Panc1 (cell line): ENCODE measurements at regions not wholly inside any gene's neighbourhood (a gene's known extent, or its start where the extent isn't known, plus 50 kb on each side); places are given as distances from the start of the nearest gene placed in this dataset.

ENCODE experiments used
- CTCF ChIP-seq: fragments of 450-650 bp; IDR thresholded peaks from 2 replicates; pipeline ENCODE4 v1.5.1; 2017; ENCODE audit warnings: mild to moderate bottlenecking
- REST ChIP-seq, 2 experiments: IDR thresholded peaks; 2 replicates each; pipeline ENCODE4 v1.6.1; 2011 to 2012; ENCODE audit warnings: low read depth in 2 of 2, control low read depth in 1 of 2, low read length in 1 of 2, mild to moderate bottlenecking in 1 of 2, moderate library complexity in 1 of 2; ENCODE audit not compliant: insufficient read depth in 1 of 2
- SIN3A ChIP-seq: IDR thresholded peaks from 2 replicates; pipeline ENCODE4 v1.6.1; 2012; ENCODE audit warnings: low read depth, mild to moderate bottlenecking, low read length, moderate library complexity, borderline replicate concordance; ENCODE audit not compliant: insufficient read depth

- no peak for TF ChIP-seq CTCF
- TF ChIP-seq SIN3A = no peak
- TF ChIP-seq REST (IDR thresholded peaks at IDR 0.05; ENCODE audit: insufficient read depth in 1 of 2, low read depth in 2 of 2, low read length in 1 of 2) = no peak
These were observed 364.7 kb upstream of the CD180 start for GRCh38 chr5:67561151-67561932.
